GM21825 (cell line): ENCODE measurements at regions not wholly inside any gene's neighbourhood (a gene's known extent, or its start where the extent isn't known, plus 50 kb on each side); places are given as distances from the start of the nearest gene placed in this dataset.

Source experiments
- ATAC-seq: cut with Tn5 transposase; IDR thresholded peaks from one replicate; pipeline ENCODE4 v1.9.1; 2021; ENCODE audit warnings: mild to moderate bottlenecking, moderate library complexity; ENCODE audit not compliant: unreplicated experiment

DNA sequence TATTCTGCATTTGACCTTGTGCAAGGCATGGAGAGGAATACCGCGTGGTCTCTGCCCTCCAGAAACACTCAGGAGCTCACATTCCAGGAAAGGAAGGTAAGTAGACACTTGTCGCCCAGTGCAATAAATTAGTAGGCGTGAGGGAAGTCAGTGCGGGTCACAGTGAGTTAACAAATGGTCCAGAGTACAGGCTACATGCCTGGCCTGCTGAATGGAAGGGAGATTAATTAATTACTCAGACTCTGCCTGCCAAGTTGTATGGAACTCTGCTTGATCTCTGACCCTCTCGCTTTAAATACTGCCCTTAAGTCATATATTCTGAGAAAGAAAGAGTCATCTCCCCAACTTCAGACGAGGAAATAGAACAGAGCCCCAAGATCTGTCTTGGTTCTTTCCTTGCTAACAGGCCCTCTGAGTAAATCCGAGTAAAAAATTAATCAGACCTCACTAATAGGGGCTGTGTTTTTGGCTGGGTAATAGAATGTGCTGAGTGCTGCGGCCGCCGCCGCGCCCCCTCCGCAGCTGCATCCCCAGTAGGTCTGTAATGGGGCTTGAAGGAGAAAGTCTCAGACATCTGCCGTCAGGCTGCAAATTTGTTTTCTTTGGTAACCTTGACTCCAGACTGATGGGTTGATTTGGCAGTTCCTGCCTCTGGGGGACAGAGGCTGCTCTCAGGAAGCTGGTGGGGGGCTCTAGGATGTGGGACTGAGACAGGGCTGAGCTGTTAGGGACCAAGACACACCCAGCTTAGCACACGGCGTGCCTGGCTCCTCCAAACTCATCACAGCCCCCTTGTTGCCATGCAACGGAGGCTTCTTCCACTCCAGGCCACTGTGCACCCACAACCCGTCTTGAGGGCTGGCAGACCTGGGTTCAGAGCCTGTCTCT lies 144.4 kb downstream of the NSG2 start:
- ATAC-seq: no peak

DNA sequence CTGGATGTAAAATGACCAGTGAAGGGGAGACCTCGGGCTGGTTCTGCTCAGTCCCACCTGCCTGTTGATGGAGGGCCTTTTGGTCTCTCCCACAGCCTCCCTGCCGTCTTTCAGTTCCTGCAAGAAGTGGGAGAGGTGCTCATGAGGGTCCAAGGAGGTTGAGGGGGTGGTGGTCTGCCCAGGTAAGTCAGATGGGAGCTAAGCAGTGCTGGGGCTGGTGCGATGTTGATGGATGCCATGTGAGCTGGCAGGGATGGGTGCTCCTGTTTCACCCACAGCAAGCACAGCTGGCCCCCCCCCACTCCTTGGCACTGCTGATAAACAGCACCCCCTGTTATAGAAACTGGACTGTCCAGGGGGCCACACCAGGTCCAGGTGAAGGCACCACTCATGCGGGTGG lies 145.6 kb downstream of the NSG2 start:
- no peak for ATAC-seq

- ATAC-seq: no peak
These were observed 146.5 kb downstream of the NSG2 start for GRCh38 chr5:174191850-174192655.

DNA sequence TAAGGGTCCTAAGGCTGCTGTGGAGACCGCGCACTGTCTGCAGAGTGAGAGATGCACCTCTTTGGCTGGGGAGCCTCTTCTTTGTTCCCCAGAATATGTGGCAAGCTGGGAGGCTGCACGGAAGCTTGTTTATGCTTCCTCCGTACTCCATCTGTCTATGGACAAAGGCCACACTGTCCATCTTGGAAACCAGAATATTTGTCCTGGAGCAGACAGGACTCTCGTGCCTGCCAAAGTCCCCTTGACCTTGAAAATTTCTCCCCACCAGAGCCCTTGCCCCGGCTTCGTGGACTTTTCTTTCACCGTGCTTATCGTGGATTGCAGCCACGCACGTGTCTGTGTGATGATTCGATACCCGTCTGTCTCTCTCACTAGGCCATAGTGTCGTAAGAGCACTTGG lies 147.4 kb downstream of the NSG2 start:
- ATAC-seq: no peak

- ATAC-seq: no peak
These were observed 150.0 kb downstream of the NSG2 start for GRCh38 chr5:174195517-174195916.

- no peak for ATAC-seq
These were observed 152.4 kb downstream of the NSG2 start for GRCh38 chr5:174197929-174198328.

- no peak for ATAC-seq
These were observed 153.0 kb downstream of the NSG2 start for GRCh38 chr5:174198541-174198940.

DNA sequence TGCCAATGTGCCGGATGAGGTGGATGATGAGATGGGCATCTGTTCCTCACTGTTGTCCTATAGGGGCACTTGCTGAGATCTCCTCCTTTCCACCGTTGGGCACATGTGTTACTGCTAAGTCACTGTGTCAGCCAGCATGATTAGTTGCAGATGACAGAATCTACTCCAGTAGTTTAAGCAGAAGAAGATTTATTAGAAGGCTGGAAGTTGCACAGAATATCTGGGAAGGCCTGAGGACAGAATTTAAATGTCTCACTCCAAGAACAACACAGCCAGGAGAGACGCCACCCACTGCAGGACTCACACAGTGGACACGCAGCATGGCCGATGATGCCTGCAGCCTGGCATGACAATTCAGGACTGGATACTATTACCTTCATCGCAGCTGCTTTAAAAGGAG lies 157.5 kb downstream of the NSG2 start:
- no peak for ATAC-seq

DNA sequence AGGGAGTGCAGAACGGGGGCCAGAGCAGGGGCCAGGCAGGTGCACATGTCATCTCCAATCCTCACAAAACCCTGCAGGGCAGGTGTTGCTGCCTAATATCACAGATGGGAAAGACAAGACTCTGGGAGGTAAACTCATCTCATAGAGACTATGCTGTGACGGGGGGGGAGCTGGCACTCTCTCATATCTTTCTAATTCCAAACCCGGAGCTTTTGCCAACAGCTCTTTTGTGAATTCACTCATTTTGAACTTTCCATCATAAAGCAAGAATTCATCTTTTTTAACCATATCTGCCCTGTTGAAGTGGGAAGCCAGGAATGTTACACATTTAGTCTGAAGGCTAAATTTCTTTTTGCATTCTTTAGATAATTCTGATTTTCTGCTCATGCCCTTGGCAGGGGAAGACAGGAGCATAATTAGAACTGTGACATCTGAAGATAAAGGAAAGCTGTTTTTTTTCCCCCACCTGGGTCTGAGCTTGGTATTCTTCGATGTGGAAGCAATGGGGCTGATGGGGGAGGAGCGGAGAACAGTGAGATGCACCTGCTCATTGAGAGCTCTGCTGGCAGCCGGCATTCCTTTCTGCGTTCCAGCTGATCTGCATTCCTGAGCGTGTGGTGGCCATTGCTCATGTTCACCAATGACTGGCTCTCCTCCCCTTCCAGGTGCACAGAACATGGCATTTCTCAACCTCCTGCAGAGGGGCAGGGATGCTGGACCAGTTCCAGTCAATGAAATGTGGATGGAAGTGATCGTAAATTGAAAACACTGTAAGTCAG lies 159.2 kb downstream of the NSG2 start:
- ATAC-seq: no peak

DNA sequence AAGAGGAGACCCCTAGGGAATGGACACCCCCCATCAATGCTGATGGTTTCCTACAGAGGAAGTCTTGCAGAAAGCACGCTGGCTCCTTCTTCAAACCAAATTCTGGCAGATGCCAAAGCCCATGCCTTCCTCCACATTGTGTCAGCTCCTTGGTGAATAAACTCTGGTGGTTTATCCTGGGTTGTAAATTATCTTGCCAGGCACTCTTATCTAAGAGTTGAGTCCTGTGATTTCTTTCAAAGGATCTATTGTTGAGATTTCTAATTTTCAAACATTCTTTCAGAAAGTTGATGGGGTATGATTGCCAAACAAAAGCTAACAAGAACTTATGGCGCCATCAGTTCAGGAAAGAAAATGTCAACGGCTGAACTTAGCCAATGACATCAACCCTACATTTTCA lies 160.4 kb downstream of the NSG2 start:
- no peak for ATAC-seq

- no peak for ATAC-seq
These were observed 165.2 kb downstream of the NSG2 start for GRCh38 chr5:174210596-174211276.

DNA sequence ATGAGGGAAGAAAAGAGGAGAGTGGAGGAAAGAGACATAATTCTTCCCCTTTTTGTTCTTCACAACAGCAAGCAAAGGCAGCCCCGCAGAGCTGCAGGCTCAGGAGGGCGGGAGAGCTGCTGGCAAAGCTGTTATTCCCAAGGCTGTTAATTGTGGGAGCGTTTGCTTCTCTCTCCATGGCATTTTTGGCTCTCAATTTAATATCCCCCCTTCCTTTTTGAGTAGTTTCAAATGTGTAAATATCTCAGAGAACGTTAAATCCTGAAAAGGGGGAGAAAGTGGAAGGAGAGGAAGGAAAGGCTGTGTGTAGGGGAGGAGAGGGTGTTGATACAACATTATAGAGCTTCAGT lies 165.7 kb downstream of the NSG2 start:
- no peak for ATAC-seq

DNA sequence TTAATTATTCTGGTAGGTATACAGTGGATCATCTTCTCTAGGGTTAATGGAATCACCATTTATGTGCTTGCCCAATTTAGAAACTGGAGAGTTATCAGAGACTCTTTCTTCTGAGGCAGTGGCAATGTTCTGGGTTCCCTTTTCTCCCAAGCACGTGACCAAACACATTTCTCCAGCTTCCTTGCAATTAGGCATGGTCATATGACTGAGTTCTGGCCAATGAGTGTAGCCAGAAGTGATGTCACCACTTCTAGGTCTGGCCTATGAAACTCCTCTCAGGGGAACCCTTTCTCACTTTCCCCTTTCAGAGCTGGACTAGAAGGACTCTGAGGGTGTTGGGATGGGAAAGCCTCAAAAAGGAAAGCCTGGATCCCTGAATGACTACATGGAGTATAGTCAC lies 172.0 kb downstream of the NSG2 start:
- no peak for ATAC-seq

- ATAC-seq: no peak
These were observed 172.7 kb downstream of the NSG2 start for GRCh38 chr5:174218162-174218561.

DNA sequence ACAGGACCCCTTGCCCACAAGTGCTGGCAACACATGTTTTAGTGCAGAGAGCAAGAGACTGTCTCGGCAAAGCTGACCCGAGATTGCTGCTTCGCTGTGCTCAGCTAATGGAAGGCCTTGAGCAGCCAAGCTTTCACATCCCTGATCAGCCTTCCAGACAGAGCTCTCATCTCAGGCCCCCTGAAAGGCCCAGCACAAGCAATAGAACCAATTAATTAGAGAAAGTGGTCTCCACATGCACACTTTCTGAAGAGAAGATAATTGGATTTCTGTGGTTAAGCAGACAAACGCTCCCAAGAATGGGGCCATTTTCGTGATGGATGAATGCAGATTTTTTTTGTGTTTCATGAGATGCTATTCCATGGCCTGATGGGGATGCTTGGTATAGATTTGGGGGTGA lies 174.9 kb downstream of the NSG2 start:
- no peak for ATAC-seq

DNA sequence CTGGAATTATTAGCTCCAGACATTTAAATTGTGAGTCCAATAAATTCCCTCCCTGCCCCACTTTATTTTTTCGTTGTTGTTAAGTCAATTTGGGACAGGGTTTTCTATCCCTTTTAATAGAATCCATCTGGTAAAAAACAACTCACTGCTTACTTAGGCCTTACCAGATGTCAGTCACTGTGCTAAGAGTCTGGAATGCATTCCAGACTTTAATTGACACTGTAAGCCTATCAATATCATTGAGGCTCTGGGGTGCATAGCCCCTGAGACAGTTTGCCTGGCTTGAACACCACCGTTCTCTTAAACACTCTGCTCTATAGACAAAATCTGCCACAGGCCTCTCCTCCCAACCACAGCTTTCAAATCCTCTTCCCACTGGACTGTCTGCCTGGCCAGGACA lies 175.9 kb downstream of the NSG2 start:
- ATAC-seq: no peak

DNA sequence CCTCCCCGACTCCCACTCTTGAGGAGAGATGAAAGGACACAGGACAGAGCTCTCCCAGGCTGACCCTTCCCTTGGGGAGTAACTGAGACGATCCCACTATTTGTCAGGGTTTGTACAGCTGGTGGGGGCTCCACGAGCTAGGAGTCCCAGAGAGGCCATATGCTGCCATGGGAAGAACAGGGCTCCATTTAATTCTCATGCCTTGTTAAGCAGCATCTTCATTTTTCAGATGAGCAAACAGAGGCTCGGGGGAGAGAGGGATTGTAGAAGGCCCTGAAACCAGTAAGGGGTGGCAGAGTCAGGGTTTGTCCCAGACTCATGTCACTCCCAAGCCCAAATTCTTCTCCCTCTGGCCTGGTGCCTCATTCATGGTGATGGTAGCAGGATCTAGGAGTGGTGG lies 176.4 kb downstream of the NSG2 start:
- ATAC-seq: no peak

DNA sequence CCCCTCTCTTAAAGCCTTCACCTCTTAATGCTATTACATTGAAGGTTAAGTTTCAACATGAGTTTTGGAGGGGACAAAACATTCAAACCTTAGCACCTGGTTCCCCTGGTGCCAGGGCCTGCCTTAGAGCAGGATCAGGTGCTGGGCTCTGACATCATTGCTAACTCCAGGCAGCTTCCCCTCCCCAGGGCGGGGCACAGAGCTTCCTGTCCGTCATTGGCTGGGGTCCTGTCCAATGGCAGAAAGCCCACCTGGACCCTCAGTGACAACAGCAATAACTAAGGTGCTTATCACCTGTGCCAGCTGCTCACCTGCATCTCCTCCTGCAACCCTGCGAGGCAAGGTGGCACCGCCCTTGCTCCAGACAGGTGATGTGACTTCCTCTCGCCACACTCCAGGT lies 177.4 kb downstream of the NSG2 start:
- no peak for ATAC-seq

- no peak for ATAC-seq
These were observed 177.8 kb downstream of the NSG2 start for GRCh38 chr5:174223355-174223754.

DNA sequence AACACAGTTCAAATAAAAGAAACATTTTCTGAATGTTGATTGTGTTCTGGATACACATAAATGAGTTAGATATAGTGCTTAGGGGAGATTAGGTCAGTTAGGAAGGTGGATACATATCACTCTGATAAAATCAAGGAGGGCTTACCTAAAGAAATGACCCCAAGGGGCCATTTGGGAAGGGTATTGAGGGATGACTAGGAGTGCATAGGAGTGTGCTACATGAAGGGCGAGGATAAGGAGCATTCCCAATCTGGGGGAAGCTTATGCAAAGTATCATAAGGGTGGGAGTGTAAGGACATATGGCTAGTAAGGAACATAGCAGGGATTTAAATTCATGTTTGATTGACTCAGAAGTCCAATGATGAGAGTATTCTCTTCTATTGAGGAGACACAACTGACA lies 183.6 kb downstream of the NSG2 start:
- no peak for ATAC-seq
